NCI-H345 (cell line): ENCODE measurements at regions not wholly inside any gene's neighbourhood (a gene's known extent, or its start where the extent isn't known, plus 50 kb on each side); places are given as distances from the start of the nearest gene placed in this dataset.
A peak's percentile ranks its signal among the peaks of the same experiment; 100 is the strongest.
"Not testable (repeated sequence)": the region's sequence is repeated elsewhere in the genome, so short reads cannot be mapped to it uniquely, and the experiment has no call there.

ENCODE experiments used
- DNase-seq: peaks from one replicate; lab custom pipeline; 2025; lab: John Stamatoyannopoulos, UW

DNA sequence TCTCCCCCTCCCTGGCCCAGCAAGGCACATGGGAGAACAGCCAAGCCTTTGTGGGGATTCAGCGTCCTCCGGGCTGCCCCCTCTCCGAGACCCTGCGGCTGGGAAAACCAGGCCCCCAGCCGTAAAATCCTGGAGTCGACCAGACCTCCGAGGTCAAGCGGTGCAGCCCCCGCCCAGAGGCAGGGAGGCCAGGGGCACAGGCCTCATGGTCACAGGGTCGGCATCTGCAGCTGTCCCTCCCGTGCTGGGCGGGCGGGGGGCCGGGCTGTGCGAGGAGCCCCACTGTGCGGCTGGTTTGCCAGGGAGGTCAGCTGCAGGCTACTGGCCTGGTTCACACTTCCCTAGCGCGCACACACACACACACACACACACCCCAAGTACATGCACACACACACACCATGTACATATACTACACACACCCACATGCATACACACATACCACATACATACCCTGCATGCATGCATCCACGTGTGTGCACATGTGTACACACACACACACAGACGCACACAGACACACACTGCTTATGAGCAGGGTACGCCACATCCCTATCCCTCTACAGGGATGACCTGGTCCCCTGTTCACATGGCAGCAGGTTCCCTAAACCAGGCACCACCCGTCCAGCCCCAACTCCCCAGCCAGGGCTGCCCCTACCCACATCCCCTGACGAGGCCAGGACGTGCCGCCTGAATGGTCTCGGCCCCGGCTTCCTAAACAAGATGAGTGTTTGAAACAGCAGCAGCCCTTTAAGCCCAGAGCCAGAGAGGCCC is 108.9 kb upstream of the CIBAR2 start:
- no peak for DNase-seq

DNA sequence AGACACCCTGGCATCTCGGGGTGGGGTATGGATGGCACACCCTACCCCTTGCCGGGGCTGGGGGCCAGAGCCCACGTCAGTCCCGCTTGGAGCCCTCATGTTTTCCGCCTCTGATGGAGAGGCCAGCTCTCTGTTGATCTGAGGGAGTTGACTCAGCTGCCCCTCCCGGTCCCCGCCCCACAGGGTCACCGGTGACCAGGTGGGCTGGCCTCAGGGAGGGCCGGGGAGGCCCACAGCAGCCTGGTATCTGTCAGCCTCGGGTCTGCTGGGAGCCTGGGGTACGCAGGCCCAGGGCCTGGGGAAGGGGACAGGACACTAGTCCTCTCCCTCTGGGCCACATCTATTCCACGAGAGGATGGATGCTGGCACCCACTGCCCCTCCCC is 109.5 kb upstream of the CIBAR2 start:
- DNase-seq, result no peak

DNA sequence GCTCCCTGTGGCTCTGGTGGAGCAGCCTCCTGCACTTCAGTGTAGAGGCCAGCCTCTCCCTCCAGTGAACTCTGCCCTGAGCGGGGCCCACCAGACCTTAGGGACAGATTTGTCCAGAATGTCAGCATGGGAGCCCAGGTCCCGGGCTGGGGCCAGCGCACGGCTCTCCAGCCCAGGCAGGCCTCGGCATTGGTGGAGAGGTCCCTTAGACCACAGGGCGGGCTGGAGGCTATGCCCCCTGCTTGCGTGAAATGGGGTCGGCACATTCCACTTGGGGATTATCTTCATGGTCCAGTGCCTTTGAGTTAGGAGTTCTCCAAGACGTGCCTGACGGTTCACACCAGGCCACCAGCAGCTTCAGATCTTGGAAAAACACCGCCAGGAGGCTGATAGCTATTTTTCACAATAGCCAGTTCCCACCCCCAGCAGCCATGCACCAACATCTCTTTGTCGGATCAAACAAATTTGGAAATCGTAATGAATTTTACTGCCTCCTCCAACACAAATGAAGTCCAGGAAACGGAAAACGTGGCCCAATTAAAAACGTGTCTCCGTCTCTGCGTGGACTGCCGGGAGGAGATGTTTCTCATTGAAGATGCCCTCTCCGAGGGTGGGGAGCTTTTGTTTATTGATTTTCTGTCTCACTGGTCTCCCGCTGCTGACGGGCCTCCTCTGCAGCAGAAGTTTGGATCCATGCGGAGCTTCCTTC is 110.0 kb upstream of the CIBAR2 start:
- DNase-seq, result no peak

DNA sequence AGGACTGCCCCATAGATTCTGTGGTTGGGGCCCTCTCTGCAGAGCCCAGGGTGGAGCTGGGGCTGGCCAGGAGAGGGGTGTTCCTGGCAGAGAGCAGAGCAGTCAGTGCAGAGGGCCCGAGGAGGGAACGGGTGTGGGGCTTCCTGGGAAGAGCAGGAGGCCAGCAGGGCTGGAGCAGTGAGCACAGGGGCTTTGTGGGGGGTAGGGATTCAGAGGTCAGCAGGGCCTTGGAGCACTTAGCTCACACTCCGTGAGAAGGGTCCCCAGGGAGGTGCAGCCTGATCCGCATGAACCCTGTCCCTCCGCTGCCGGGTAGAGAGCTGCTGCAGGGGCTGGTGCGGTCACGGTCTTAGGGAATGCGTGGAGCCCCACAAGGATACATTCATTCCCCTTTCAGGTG is 113.0 kb upstream of the CIBAR2 start:
- DNase-seq, result no peak

DNA sequence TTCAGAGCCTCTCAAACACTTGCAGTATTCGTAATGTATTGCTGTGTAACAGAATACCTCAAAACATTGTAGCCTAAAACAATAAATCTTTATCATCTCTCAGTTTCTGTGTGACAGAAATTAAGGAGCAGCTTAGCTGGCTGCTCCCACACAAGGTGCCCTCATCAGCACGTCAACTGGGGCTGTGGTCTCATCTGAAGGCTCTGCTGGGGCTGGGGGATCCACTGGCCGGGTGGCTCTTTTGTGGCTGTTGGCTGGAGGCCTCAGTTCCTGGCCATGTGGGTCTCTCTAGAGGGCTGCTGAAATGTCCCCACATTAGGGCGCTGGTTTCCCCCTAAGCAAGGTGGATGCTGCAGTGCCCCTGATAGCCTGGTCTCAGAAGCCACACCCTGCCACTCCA is 113.4 kb upstream of the CIBAR2 start:
- no peak for DNase-seq

DNA sequence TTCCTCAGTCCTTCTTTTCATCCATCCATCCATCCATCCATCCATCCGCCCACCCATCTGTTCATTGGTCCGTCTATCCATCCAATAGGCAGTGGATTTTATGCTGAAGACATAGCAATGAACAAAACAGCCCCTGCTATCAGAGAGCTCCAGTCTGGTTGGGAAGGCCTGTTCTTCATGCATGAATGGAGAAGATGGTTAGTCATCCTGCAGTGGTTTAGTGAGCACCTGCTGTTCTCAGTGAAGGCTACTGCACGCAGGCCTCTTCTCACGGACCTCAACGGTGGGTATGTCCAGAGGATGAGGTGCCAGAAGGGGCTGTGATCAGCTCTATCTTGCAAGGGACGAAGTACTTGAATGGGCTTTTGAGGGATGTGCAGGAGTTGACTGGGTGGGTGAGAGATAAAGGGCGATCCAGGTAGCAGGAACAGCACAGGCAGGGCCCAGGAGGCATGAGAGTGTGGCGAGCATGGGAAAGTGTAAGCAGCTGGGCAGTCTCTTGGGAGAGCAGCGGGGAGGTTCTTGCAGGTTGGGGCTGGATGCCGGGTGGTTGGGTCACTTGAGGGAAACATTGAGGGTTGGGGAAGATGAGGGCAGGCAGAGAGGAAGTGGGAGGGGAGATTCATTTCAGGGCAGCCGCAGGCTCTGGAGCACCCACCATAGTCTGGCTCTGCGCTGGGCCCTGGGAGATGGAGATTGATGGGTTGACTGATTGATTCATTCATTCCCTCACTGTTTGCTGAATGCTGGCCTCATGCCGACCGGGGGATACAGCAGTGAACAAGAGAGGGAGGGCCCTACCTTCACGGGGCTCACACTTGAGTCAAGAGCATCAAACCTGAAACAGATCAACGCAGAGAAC is 115.0 kb upstream of the CIBAR2 start:
- DNase-seq, result peak; percentile 78

DNA sequence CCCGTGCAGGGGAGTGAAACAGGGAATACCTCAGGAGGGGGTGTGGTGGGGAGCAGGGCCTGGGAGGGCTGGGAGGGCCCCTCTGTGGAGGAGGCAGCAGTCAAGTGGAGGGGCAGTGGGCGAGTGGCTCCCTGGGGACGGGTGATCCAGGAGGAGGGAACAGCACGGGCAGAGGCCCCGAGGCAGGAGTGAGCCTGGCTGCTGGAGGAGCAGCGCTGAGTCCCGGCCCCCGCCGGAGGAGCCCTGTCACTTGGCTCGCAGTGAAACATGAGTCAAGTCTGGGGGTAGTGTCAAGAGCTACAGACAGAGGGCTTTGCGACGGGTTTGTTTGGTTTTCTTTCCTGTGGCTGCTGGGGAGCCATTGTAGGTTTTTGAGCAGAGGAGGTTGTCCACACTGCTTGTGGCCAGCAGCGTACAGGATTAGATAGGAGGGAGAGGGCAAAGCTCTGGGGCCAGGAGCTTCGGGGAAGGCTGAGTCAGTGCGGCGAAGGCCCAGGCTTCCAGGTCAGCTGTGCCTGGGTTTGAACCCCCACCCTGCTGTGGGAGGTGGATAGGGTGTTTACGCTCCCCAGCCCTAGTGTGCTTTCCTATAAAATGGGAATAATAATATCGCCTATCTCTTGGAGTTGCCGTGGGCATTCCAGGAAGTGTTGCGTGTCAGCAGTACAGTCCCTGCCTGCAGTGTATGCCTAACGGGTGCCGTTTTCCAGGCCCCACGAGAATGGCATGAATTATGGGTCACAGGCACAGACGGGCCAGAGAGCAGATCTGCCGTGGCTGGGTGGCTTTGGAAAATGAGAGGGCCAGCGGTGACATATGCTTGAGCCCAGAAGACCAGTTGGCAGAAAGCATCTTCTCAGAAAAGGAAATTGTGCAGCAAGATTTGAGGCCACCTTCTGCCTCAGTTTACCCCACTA is 115.9 kb upstream of the CIBAR2 start:
- DNase-seq, result peak; percentile 78

DNA sequence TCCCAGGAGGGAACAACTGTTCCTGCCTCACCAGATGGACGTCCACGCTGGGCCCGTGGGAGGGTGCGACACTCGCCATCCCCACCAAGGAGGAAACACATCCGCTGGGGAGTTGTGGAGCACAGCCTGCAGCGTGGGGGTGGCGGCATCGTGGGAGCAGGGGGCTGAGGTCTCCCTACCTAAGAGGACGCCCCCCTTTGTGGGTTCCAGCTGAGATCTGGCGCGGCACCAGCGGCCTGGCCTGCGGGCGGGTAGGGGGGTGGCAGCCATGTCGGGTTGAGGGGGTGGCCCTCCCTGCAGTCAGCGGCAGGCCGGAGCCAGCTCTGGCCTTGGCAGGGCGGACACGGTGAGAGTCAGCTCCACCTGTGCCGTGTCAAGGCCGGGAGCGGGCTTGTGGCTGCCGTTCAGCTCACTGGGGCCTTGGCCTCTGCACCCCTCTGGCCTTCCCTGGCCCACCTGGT is 116.7 kb upstream of the CIBAR2 start:
- no peak for DNase-seq

DNA sequence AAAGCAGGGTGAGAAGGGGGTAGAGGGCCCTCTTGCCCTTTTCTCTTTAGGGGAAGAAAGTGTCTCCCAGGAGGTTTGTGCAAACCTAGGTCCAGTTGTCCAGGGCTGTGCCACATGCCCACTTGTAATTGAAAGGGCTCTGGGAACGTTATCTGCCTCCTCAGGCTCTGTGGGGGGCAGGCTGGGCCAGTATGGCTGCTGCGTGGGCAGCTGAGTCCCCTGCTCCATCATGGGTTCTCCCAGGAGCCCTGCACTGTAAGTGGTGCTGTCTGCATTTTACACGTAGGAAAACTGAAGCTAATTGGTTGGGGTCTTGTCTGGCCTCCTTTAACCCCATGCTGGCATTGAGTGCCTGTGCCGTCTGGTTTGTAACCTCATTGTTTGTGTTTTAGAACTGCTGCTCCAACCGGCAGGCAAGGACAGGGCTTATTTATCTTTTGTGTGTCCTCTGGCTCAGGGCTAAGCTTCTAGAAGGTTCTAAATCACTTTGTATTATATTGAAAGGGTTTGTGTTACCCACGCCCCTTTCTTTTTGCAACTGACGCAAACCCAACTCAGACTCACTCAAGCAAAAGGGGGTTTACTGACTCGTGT is 117.7 kb upstream of the CIBAR2 start:
- no peak for DNase-seq

DNA sequence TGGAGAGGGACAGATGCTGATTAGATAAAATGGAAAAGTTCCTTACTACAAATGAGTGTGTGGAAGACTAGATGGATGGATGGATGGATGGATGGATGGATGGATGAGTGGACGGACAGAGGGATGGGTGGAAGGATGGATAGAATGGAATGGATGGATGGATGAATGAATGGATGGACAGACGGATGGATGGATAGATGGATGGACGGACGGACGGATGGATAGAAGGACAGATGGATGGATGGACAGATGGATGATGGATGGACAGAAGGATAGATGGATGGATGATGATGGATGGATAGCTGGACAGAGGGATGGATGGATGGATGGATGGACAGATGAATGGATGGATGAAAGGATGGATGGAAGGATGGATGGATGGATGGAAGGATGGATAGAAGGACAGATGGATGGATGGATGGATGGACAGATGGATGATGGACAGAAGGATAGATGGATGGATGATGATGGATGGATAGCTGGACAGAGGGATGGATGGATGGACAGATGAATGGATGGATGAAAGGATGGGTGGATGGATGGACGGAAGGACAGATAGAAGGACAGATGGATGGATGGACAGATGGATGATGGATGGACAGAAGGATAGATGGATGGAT is 118.6 kb upstream of the CIBAR2 start:
- DNase-seq, result not testable (repeated sequence)

DNA sequence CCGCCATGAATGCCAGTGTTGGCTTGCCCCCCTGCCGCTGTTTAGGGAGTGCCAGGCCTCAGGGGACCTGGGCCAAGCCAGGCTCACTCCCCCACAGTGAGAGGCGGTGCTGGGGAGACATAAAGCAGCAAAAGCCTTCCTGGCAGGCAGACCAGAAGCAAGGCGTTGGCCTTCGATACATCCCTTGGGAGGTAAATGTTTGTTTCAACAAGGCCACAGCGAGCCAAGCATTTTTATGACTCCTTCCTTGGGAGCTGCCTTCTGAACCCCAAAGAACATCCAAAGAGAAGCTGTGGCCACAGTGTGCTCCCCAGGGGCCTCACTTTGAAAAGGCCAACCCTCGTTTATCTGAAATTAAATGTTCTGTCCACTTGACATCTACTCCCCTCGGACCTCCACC is 119.7 kb upstream of the CIBAR2 start:
- peak; percentile 33 for DNase-seq

DNA sequence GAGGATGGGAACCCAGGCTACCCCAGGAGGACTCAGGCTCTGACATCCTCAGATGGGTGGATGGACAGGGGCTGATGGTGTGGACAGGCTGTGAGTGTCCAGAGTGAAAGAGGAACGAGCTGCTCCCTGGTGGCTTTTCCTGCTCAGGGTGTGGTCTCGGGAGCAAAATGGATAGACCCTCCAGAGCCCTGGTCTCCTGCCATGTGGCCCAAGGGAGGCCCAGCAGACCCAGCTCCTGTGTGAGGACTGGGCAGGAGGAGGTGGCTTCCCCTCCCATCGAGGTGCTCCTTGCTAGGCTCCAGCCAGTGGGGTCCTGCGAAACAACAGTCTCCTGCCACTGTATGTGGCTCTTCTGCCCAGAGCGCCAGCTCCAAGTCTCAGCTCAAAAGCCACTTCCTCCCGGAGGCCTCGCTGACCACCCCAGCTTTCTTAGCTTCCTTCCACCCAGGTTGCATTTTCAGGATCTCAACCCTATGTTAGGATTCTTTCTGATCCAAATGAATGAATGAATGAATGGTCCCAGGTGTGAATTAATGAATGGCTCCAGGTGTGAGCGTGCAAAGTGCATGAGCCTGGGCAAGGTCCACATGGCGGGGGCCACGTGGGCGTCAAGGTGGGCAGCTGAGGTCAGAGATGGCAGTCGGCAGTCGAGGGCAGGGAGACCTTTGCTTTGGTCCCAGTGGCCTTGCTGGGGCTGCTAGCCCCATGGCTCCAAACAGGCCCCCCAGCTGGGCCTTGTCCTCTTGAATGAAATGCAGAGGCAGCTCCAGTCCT is 120.3 kb upstream of the CIBAR2 start:
- DNase-seq, result no peak

DNA sequence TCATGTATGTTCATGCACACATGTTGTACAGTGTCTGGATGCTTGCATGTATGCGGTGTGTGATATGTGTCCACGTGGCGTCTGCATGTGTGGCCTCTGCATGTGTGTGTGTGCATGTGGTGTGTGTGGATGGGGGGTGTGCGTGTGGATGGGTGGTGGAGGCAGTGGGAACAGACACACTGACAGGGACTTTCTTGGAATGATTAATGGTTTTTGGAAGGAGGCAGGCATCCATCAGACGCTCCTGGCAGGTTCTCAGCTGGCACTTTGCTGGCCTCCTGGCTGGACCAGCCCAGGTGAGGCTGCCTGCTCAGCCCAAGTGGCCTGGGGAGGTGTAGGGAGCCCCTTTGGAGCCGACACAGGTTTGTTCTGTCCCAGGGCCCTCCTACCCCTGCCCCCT is 121.2 kb upstream of the CIBAR2 start:
- no peak for DNase-seq

DNA sequence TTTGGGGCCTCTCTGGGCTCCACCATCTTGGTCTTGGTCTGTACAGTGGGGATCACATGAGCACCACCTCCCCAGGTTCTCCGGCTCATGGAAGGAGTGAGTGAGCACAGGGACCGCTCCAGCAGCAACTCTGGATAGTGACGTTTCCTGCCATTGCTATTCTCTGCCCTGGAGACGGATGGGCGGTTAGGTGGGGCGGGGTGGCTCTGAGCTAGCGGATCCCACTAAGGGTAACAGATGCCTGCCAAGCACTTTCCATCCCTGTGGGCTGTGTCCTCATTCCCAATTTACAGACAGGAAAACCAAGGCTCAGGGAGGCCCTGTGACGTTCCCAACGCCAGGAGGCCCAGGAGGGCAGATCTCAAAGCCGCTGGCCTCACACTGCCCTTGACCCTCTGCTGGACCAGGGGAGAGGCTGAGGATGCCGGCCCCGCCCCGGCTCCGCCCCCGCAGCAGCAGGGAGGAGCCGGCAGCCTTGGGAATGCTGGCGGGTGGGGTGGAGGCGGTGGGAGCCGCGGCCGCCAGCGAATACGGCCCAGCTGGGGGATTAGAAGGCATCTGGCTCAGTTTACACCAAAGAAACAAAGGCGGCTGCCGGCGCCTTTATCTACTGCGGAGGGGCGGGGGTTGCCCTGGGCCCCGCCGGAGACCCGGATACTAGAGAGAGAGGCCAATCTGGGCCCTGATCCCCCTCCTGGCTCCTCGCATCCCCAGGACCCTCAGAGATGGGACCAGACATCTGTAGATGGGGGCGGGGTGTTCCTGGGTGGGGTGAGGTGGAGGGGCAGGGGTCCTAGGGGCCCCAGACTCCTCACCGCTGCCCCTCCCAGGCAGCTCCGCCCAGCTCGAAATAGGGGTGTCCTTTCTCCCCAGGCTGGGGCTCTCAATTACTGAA is 122.3 kb upstream of the CIBAR2 start:
- DNase-seq, result no peak

DNA sequence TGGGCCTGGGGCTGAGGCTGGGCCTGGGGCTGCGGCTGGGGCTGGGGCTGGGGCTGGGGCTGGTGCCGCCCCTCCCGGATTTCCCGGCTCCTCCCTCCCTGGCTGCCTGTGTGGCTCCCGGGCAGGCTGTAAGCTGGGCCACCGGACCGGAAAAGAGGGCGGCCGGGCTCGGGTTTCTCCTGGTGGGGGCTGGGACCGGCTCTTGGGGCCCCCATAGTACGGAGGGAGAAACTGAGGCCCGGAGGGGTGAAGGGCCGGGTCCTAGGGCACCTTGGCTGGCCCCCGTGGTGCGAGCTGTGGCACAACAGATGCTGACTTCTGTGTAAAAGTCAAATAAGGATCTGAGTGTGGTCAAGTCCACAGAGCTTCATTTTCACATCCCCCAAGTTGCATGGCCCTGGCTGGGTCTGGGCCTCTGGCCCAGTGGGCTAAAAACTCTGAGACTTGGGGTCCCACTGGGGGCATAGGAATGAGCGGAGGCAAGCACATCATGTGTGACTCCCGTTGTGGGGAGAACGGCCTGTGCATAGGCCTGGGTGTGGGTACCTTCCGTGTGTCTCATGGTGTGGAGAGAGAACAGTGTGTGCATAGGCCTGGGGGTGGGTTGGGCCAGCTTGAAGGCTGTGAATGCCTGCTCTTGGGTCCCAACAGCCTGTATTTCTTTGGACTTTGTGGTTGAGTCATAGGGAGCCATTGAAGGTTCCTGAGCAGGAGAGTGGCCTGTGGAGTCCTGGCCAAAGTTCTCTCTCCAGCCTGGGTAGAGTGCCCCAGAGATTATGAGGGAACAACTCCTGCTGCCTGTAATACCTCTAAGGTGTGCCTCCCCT is 123.9 kb upstream of the CIBAR2 start:
- DNase-seq, result no peak

DNA sequence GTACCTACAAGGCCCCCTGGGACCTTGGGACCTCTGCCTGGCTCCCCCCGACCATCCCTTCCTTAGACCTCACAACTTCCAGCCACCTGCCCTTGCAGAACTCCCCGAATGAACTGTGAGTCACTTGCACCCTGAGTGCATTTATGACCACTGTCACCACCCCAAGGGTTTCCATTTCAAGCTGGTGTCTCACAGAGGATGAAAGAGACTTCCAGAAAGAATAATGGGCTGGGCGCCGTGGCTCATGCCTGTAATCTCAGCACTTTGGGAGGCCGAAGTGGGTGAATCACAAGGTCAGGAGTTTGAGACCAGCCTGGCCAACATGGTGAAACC is 124.5 kb upstream of the CIBAR2 start:
- DNase-seq, result no peak

DNA sequence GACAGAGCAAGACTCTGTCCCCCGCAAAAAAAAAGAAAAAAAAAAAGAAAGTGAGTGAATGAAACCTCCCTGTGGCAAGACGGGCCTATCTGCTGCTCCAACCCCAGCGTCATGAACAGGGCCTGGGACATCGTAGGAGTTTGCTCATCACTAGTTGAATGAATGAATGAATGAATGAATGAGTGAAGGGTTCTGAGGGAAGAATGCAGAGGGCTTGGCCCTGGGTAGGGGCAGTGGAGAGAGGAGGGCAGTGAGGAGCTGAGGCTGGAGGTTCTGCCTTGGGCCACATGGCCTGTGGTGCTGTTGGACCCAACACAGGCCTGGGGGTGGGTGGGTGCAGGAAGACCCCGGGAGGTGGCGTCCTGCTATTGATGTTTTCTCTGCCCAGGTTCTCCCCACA is 125.5 kb upstream of the CIBAR2 start:
- no peak for DNase-seq

DNA sequence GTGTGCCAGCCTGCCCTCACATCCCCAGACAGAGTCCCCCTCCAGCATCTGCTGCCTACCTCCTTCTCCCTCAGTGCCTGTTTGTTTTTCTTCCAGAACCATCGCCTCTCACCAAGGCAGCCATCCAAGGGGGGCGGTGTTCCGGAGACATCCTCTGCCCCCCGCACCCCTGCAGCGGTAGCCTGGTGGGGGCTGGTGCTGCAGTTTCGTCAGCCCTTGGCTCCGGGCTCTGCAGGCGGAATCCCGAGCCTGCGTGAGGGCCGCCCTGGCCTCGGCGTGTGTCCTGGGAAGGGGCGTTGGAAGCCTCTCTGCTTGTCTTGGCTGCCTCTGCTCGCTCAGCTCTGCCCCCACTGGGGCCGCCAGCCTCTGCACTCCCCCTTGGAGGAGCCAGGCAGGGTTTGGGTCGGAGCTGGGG is 126.0 kb upstream of the CIBAR2 start:
- DNase-seq, result no peak
